Caki2 (cell line): ENCODE measurements at regions not wholly inside any gene's neighbourhood (a gene's known extent, or its start where the extent isn't known, plus 50 kb on each side); places are given as distances from the start of the nearest gene placed in this dataset.
"Not testable (repeated sequence)": the region's sequence is repeated elsewhere in the genome, so short reads cannot be mapped to it uniquely, and the experiment has no call there.

ENCODE experiments used
- DNase-seq: peaks from one replicate; pipeline ENCODE4 v3.0.0-alpha.2; 2015; ENCODE audit warnings: low read depth
- in situ Hi-C: cut with HindIII; loops from 2 replicates; pipeline ENCODE4 v1.10.0; 2016; ENCODE audit warnings: low sequenced_read_pairs, low pct_unique_long_range_greater_than_20kb, mixed read lengths

GRCh38 chr4:96448315-96448872 lies 608.5 kb downstream of the PDHA2 start:
- in situ Hi-C loops, result no loop called here
- DNase-seq, result no peak

GRCh38 chr4:96455045-96455720 lies 615.3 kb downstream of the PDHA2 start:
- in situ Hi-C loops, result no loop called here
- no peak for DNase-seq

GRCh38 chr4:96458031-96458430 lies 618.1 kb downstream of the PDHA2 start:
- DNase-seq, in situ Hi-C loops: not testable (repeated sequence)

GRCh38 chr4:96459105-96459504 lies 619.2 kb downstream of the PDHA2 start:
- no peak for DNase-seq
- in situ Hi-C loops, result no loop called here

- DNase-seq, result no peak
- in situ Hi-C loops, result no loop called here
Measured at GRCh38 chr4:96465834-96466233, 625.9 kb downstream of the PDHA2 start.

GRCh38 chr4:96471956-96472867 lies 632.3 kb downstream of the PDHA2 start:
- DNase-seq, result no peak
- in situ Hi-C loops, result no loop called here

GRCh38 chr4:96473246-96473645 lies 633.4 kb downstream of the PDHA2 start:
- peak; percentile 5 for DNase-seq
- in situ Hi-C loops, result no loop called here

- no peak for DNase-seq
- in situ Hi-C loops, result no loop called here
Measured at GRCh38 chr4:96483308-96484030, 643.6 kb downstream of the PDHA2 start.

- no peak for DNase-seq
- in situ Hi-C loops, result no loop called here
Measured at GRCh38 chr4:96486563-96486962, 646.7 kb downstream of the PDHA2 start.

GRCh38 chr4:96497621-96498020 lies 657.7 kb downstream of the PDHA2 start:
- in situ Hi-C loops, result no loop called here
- no peak for DNase-seq

- no peak for DNase-seq
- in situ Hi-C loops, result no loop called here
Measured at GRCh38 chr4:96504386-96504785, 664.5 kb downstream of the PDHA2 start.

- in situ Hi-C loops, result no loop called here
Measured at GRCh38 chr4:96509039-96509741, 669.3 kb downstream of the PDHA2 start.

GRCh38 chr4:96519291-96519690 lies 679.4 kb downstream of the PDHA2 start:
- in situ Hi-C loops, result no loop called here
- no peak for DNase-seq

More at GRCh38 chr4:96509039-96509741, 669.3 kb downstream of the PDHA2 start:
- no peak for DNase-seq

GRCh38 chr4:96521046-96521536 lies 681.2 kb downstream of the PDHA2 start:
- DNase-seq, result no peak
- in situ Hi-C loops, result no loop called here

GRCh38 chr4:96523611-96524010 lies 683.7 kb downstream of the PDHA2 start:
- in situ Hi-C loops, result no loop called here
- DNase-seq, result no peak

GRCh38 chr4:96524311-96524875 lies 684.5 kb downstream of the PDHA2 start:
- in situ Hi-C loops, result no loop called here
- DNase-seq, result no peak

- peak; percentile 10 for DNase-seq
- in situ Hi-C loops, result no loop called here
Measured at GRCh38 chr4:96525898-96526297, 686.0 kb downstream of the PDHA2 start.

GRCh38 chr4:96526625-96527024 lies 686.7 kb downstream of the PDHA2 start:
- no peak for DNase-seq
- in situ Hi-C loops, result no loop called here
